ENCODE measurements at regions not wholly inside any gene's neighbourhood (a gene's known extent, or its start where the extent isn't known, plus 50 kb on each side); places are given as distances from the start of the nearest gene placed in this dataset.
"Not testable (repeated sequence)": the region's sequence is repeated elsewhere in the genome, so short reads cannot be mapped to it uniquely, and the experiment has no call there.

GRCh38 chr6:125639466-125640020, 109.9 kb upstream of the HEY2 start:
- no peaks in the 10 kb centered on the region for H3K36me3 Mint-ChIP-seq
- intact Hi-C loops (cut with micrococcal nuclease): no loop called here

DNA sequence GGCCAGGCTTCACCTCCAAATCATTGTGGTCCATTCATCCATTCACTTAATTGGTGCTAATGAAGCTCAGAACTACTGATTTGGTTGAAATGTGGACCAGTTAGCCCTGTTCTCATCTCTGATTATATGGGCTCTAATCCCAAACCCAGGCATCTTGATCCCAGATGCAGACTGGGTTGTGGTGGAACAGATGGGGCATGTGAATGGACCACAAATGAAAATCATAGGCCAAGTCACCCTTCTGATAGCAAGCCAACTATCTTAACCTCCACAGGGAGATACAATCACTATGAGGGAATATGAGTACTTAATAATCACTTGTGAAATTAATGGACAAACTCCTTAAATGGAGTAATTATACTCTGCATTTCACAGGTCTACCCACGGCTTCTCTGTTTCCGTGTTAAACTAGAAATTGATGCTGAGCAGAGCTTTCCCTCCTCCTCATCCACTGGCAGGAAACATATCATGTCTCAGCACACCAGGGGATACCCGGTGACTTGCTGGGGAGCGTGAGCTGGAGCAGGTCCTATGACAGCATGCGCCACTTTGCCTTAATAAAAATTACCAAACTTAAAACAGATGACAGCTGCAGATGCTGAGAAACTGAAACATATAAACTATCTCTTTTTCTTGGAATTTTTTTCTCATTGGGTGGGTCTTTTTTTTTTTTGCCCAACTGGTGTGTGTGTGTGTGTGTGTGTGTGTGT, 108.8 kb upstream of the HEY2 start:
- intact Hi-C loops (cut with micrococcal nuclease): no loop called here
- Histone ChIP-seq H3K9me3 (replicated peaks in 1 of 2; ENCODE audit: control insufficient read depth in 1 of 2, insufficient read depth in 1 of 2, low read length in 2 of 2) (no peaks in the 10 kb centered on the region), H3K36me3 (replicated peaks in 1 of 2; ENCODE audit: control insufficient read depth in 1 of 2, insufficient read depth in 2 of 2, low read length in 2 of 2) (no peaks in the 10 kb centered on the region), H3K4me2 (replicated peaks; ENCODE audit: extremely low read depth, low read length, poor library complexity, severe bottlenecking) (no peak overlapping the region), H4K20me1 (ENCODE audit: insufficient read depth, low read length) (no peaks in the 10 kb centered on the region), H3K27ac (ENCODE audit: low read depth in 1 of 2, low read length in 2 of 2) (no peak overlapping the region), H3K79me2 (ENCODE audit: insufficient read depth, low read length) (no peaks in the 10 kb centered on the region), H3K4me1 (ENCODE audit: control insufficient read depth in 1 of 2, insufficient read depth in 2 of 2, low read length in 2 of 2) (no peaks in the 10 kb centered on the region), H2AFZ (ENCODE audit: insufficient read depth, low read depth, low read length, poor library complexity, severe bottlenecking) (no peak overlapping the region), H3K4me3 (replicated peaks in 1 of 3; ENCODE audit: low read depth in 2 of 3, low read length in 3 of 3) (no peak overlapping the region), H3K27me3 (ENCODE audit: control insufficient read depth in 2 of 2, insufficient read depth in 2 of 2, low read length in 2 of 2) (no peaks in the 10 kb centered on the region), H3K9ac (ENCODE audit: insufficient read depth, low read length, poor library complexity, severe bottlenecking) (no peak overlapping the region)
- no peak overlapping the region for H3K4me3 Mint-ChIP-seq
- H3K27me3 Mint-ChIP-seq (ENCODE audit: low read depth in 3 of 3): peaks cover 0 to 2% (median 0%) of the 10 kb centered on the region in 3 donors
- TF ChIP-seq, protein P1, sequence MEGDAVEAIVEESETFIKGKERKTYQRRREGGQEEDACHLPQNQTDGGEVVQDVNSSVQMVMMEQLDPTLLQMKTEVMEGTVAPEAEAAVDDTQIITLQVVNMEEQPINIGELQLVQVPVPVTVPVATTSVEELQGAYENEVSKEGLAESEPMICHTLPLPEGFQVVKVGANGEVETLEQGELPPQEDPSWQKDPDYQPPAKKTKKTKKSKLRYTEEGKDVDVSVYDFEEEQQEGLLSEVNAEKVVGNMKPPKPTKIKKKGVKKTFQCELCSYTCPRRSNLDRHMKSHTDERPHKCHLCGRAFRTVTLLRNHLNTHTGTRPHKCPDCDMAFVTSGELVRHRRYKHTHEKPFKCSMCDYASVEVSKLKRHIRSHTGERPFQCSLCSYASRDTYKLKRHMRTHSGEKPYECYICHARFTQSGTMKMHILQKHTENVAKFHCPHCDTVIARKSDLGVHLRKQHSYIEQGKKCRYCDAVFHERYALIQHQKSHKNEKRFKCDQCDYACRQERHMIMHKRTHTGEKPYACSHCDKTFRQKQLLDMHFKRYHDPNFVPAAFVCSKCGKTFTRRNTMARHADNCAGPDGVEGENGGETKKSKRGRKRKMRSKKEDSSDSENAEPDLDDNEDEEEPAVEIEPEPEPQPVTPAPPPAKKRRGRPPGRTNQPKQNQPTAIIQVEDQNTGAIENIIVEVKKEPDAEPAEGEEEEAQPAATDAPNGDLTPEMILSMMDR (IDR thresholded peaks at IDR 0.05): no peak
- no peak overlapping the region for H3K27ac Mint-ChIP-seq
- peaks cover 0 to 2% (median 0%) of the 10 kb centered on the region in 7 donors for H3K9me3 Mint-ChIP-seq
- no peak for DNase-seq
- H3K36me3 Mint-ChIP-seq: no peaks in the 10 kb centered on the region
- WGBS (ENCODE audit: insufficient coverage): 89% methylated on average over 4 of the region's 5 CpGs
- H3K4me1 Mint-ChIP-seq: no peaks in the 10 kb centered on the region

More at GRCh38 chr6:125639466-125640020, 109.9 kb upstream of the HEY2 start:
- H3K4me1 Mint-ChIP-seq: no peaks in the 10 kb centered on the region
- no peaks in the 10 kb centered on the region for H3K79me2 ChIP-seq (ENCODE audit: insufficient read depth, low read length)
- 88% methylated on average over 2 of the region's 3 CpGs for WGBS (ENCODE audit: insufficient coverage)
- no peak overlapping the region for H2AFZ ChIP-seq (ENCODE audit: insufficient read depth, low read depth, low read length, poor library complexity, severe bottlenecking)
- DNase-seq: no peak
- no peak overlapping the region for H3K27ac Mint-ChIP-seq
- H4K20me1 ChIP-seq (ENCODE audit: insufficient read depth, low read length): no peaks in the 10 kb centered on the region
- H3K27ac ChIP-seq (ENCODE audit: low read depth in 1 of 2, low read length in 2 of 2): no peak overlapping the region
- peaks cover 0 to 2% (median 0%) of the 10 kb centered on the region in 7 donors for H3K9me3 Mint-ChIP-seq
- no peak overlapping the region for H3K4me3 ChIP-seq (replicated peaks in 1 of 3; ENCODE audit: low read depth in 2 of 3, low read length in 3 of 3)
- H3K4me2 ChIP-seq (replicated peaks; ENCODE audit: extremely low read depth, low read length, poor library complexity, severe bottlenecking): no peak overlapping the region
- no peaks in the 10 kb centered on the region for H3K36me3 ChIP-seq (replicated peaks in 1 of 2; ENCODE audit: control insufficient read depth in 1 of 2, insufficient read depth in 2 of 2, low read length in 2 of 2)
- no peaks in the 10 kb centered on the region for H3K4me1 ChIP-seq (ENCODE audit: control insufficient read depth in 1 of 2, insufficient read depth in 2 of 2, low read length in 2 of 2)
- no peaks in the 10 kb centered on the region for H3K27me3 ChIP-seq (ENCODE audit: control insufficient read depth in 2 of 2, insufficient read depth in 2 of 2, low read length in 2 of 2)
- H3K4me3 Mint-ChIP-seq: no peak overlapping the region
- TF ChIP-seq, protein P1 (IDR thresholded peaks at IDR 0.05): no peak
- H3K9me3 ChIP-seq (replicated peaks in 1 of 2; ENCODE audit: control insufficient read depth in 1 of 2, insufficient read depth in 1 of 2, low read length in 2 of 2): no peaks in the 10 kb centered on the region
- H3K27me3 Mint-ChIP-seq (ENCODE audit: low read depth in 3 of 3): peaks cover 0 to 2% (median 0%) of the 10 kb centered on the region in 3 donors
- no peak overlapping the region for H3K9ac ChIP-seq (ENCODE audit: insufficient read depth, low read length, poor library complexity, severe bottlenecking)

GRCh38 chr6:125643967-125644661, 105.3 kb upstream of the HEY2 start:
- 92% methylated on average over 18 of the region's 27 CpGs for WGBS (ENCODE audit: insufficient coverage)
- not testable (repeated sequence) for H3K4me1 Mint-ChIP-seq

More at GRCh38 chr6:125643967-125644661, 105.3 kb upstream of the HEY2 start:
- H3K27me3 ChIP-seq (ENCODE audit: control insufficient read depth in 2 of 2, insufficient read depth in 2 of 2, low read length in 2 of 2); H3K36me3 Mint-ChIP-seq; H3K79me2 ChIP-seq (ENCODE audit: insufficient read depth, low read length); H3K4me2 ChIP-seq (replicated peaks; ENCODE audit: extremely low read depth, low read length, poor library complexity, severe bottlenecking); intact Hi-C loops (cut with micrococcal nuclease); DNase-seq; H3K9me3 ChIP-seq (replicated peaks in 1 of 2; ENCODE audit: control insufficient read depth in 1 of 2, insufficient read depth in 1 of 2, low read length in 2 of 2); H3K9me3 Mint-ChIP-seq; H3K4me3 Mint-ChIP-seq; H3K27ac ChIP-seq (ENCODE audit: low read depth in 1 of 2, low read length in 2 of 2); H3K36me3 ChIP-seq (replicated peaks in 1 of 2; ENCODE audit: control insufficient read depth in 1 of 2, insufficient read depth in 2 of 2, low read length in 2 of 2); H3K27me3 Mint-ChIP-seq (ENCODE audit: low read depth in 3 of 3); H2AFZ ChIP-seq (ENCODE audit: insufficient read depth, low read depth, low read length, poor library complexity, severe bottlenecking); H3K4me1 ChIP-seq (ENCODE audit: control insufficient read depth in 1 of 2, insufficient read depth in 2 of 2, low read length in 2 of 2); H3K4me3 ChIP-seq (replicated peaks in 1 of 3; ENCODE audit: low read depth in 2 of 3, low read length in 3 of 3); H4K20me1 ChIP-seq (ENCODE audit: insufficient read depth, low read length); H3K27ac Mint-ChIP-seq; H3K9ac ChIP-seq (ENCODE audit: insufficient read depth, low read length, poor library complexity, severe bottlenecking): not testable (repeated sequence)
